ENCODE measurements at regions not wholly inside any gene's neighbourhood (a gene's known extent, or its start where the extent isn't known, plus 50 kb on each side); places are given as distances from the start of the nearest gene placed in this dataset.
"Not testable (repeated sequence)": the region's sequence is repeated elsewhere in the genome, so short reads cannot be mapped to it uniquely, and the experiment has no call there.

GRCh38 chr9:89949111-89949510 is 344.3 kb downstream of the GADD45G start:
- Histone ChIP-seq H3K9me3 (ENCODE audit: control insufficient read depth, insufficient read depth, low read length) (peaks cover 4% of the 10 kb centered on the region; the same call in 1 of the 2 replicates), H3K27ac (ENCODE audit: low read depth, low read length) (no peak overlapping the region), H3K27me3 (ENCODE audit: control insufficient read depth, insufficient read depth, low read length) (peaks cover 3% of the 10 kb centered on the region), H3K4me3 (ENCODE audit: low read depth, low read length) (no peak overlapping the region)
- no peak for DNase-seq (ENCODE audit: low read depth, low spot score)
- TF ChIP-seq, protein P1, sequence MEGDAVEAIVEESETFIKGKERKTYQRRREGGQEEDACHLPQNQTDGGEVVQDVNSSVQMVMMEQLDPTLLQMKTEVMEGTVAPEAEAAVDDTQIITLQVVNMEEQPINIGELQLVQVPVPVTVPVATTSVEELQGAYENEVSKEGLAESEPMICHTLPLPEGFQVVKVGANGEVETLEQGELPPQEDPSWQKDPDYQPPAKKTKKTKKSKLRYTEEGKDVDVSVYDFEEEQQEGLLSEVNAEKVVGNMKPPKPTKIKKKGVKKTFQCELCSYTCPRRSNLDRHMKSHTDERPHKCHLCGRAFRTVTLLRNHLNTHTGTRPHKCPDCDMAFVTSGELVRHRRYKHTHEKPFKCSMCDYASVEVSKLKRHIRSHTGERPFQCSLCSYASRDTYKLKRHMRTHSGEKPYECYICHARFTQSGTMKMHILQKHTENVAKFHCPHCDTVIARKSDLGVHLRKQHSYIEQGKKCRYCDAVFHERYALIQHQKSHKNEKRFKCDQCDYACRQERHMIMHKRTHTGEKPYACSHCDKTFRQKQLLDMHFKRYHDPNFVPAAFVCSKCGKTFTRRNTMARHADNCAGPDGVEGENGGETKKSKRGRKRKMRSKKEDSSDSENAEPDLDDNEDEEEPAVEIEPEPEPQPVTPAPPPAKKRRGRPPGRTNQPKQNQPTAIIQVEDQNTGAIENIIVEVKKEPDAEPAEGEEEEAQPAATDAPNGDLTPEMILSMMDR (IDR thresholded peaks at IDR 0.05; ENCODE audit: low read depth, low read length): no peak
- POLR2A ChIA-PET: no interaction called here
- CTCF ChIA-PET: no interaction called here

DNA sequence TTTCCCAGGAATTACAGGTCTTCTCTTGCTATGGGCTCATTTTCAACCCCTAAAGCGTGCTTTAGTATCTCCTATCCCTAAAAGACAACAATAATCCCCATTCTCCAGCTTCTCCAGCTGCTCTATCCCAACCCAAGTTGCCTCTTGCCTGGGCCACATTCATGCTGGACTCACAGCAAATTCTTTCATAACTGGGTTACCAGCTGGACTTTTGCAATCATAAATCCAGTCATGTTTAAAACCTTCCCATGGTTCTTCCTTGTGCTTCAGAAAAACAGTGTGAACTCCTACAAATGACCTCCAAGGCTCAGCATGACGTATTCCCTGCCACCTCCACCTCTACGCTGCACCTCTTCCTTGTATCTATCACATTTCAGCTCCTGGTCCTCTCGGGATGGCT is 346.9 kb downstream of the GADD45G start:
- ChIA-PET POLR2A (interaction anchor here (0.7 kb wide), 1 partner anchor 48 kb away, joined by 3 read pairs; no protein-coding TSS in a partner anchor), CTCF (interaction anchor here (0.9 kb wide), 1 partner anchor 27 kb away, joined by 3 read pairs; no protein-coding TSS in a partner anchor)
- Histone ChIP-seq H3K27me3 (ENCODE audit: control insufficient read depth, insufficient read depth, low read length) (no peaks in the 10 kb centered on the region), H3K4me3 (ENCODE audit: low read depth, low read length) (no peak overlapping the region), H3K27ac (ENCODE audit: low read depth, low read length) (no peak overlapping the region), H3K9me3 (ENCODE audit: control insufficient read depth, insufficient read depth, low read length) (peaks cover 4% of the 10 kb centered on the region; the same call in 1 of the 2 replicates)
- TF ChIP-seq, protein P1 (IDR thresholded peaks at IDR 0.05; ENCODE audit: low read depth, low read length): no peak
- no peak for DNase-seq (ENCODE audit: low read depth, low spot score)

- ChIA-PET POLR2A (interaction anchor here (0.7 kb wide), 1 partner anchor 48 kb away, joined by 3 read pairs; no protein-coding TSS in a partner anchor), CTCF (interaction anchor here (0.9 kb wide), 1 partner anchor 26 kb away, joined by 3 read pairs; no protein-coding TSS in a partner anchor)
- no peak overlapping the region for H3K4me3 ChIP-seq (ENCODE audit: low read depth, low read length)
- DNase-seq (ENCODE audit: low read depth, low spot score): peak; percentile 27
- TF ChIP-seq, protein P1 (IDR thresholded peaks at IDR 0.05; ENCODE audit: low read depth, low read length): no peak
- peak overlapping the region; percentile 66 for H3K27ac ChIP-seq (ENCODE audit: low read depth, low read length)
- H3K27me3 ChIP-seq (ENCODE audit: control insufficient read depth, insufficient read depth, low read length): no peaks in the 10 kb centered on the region
- H3K9me3 ChIP-seq (ENCODE audit: control insufficient read depth, insufficient read depth, low read length): peaks cover 4% of the 10 kb centered on the region; the same call in 1 of the 2 replicates
These were observed 347.6 kb downstream of the GADD45G start for GRCh38 chr9:89952401-89952800.

- H3K27me3 ChIP-seq (ENCODE audit: control insufficient read depth, insufficient read depth, low read length); DNase-seq (ENCODE audit: low read depth, low spot score); POLR2A ChIA-PET; H3K4me3 ChIP-seq (ENCODE audit: low read depth, low read length); H3K9me3 ChIP-seq (ENCODE audit: control insufficient read depth, insufficient read depth, low read length); H3K27ac ChIP-seq (ENCODE audit: low read depth, low read length); CTCF ChIA-PET: not testable (repeated sequence)
These were observed 348.5 kb downstream of the GADD45G start for GRCh38 chr9:89953263-89953662.

DNA sequence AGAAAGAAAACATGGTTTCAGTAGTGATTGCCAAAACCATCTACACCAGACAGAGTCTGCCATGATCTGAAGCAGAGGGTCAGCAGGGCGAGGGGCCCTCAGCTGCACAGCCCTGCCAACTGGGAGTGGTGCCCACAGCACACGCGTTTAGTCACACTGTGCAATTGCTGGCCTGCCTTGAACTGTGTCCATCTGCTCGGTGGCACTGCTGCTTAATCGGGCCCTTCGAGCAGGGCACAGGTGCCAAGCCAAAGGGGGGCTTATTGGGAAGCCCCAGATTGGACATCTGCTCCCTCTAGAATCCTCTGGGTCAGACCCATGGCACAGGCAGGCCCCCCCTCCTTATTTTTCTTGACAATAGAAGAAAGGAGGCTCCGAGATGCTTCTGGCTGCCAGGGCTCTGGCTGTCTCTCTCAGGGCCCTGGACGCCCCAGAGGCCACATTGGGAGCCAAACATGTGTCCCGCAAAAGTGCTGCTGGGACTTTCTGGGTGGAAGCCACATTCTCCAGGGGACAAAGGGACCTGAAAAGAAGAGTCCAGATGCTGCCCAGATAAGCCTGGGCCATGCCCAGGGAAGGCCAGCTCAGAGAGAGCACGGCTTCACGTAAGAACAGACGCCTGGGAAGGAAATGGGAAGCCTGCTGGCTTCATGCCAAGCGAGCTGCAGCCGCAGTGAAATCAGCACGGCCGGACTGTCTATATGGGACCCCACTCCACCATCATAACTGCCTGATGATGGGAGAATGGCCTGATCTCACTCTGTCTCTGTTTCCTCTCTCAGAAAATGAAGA is 349.2 kb downstream of the GADD45G start:
- POLR2A ChIA-PET: no interaction called here

More for the DNA sequence above, 349.2 kb downstream of the GADD45G start:
- no peak for DNase-seq (ENCODE audit: low read depth, low spot score)
- TF ChIP-seq, protein P1 (IDR thresholded peaks at IDR 0.05; ENCODE audit: low read depth, low read length): no peak
- CTCF ChIA-PET: no interaction called here
- Histone ChIP-seq H3K27me3 (ENCODE audit: control insufficient read depth, insufficient read depth, low read length) (no peaks in the 10 kb centered on the region), H3K27ac (ENCODE audit: low read depth, low read length) (no peak overlapping the region), H3K9me3 (ENCODE audit: control insufficient read depth, insufficient read depth, low read length) (peaks cover 4% of the 10 kb centered on the region; the same call in 1 of the 2 replicates), H3K4me3 (ENCODE audit: low read depth, low read length) (no peak overlapping the region)

Data from AG04450 (cell line).